ENCODE measurements at regions not wholly inside any gene's neighbourhood (a gene's known extent, or its start where the extent isn't known, plus 50 kb on each side); places are given as distances from the start of the nearest gene placed in this dataset.

GRCh38 chr20:39103732-39104131 lies 141.6 kb downstream of the DHX35 start:
- no peak overlapping the region for H3K27ac ChIP-seq
- no peaks in the 10 kb centered on the region for H4K20me1 ChIP-seq (ENCODE audit: insufficient read depth)
- H3K79me2 ChIP-seq (ENCODE audit: low read depth), result no peaks in the 10 kb centered on the region
- H3K9me3 ChIP-seq (ENCODE audit: insufficient read depth, low read depth), result peaks cover 13% of the 10 kb centered on the region
- H3K4me1 ChIP-seq (replicated peaks; ENCODE audit: insufficient read depth), result peaks cover 19% of the 10 kb centered on the region
- BruUV-seq (replicated peaks), result no TSS peak
- H2AFZ ChIP-seq, result no peak overlapping the region
- no peak overlapping the region for H3K4me2 ChIP-seq
- no peak overlapping the region for H3K4me3 ChIP-seq
- CTCF ChIA-PET, result no interaction called here
- no peaks in the 10 kb centered on the region for H3K9me2 ChIP-seq (ENCODE audit: insufficient read depth)
- DNase-seq, result no peak
- TF ChIP-seq CTCF (conservative IDR thresholded peaks at IDR 0.05) (no peak), EZH2 (IDR thresholded peaks at IDR 0.05; ENCODE audit: low read depth) (no peak)
- H3F3A ChIP-seq (ENCODE audit: insufficient read depth, low read depth), result no peaks in the 10 kb centered on the region; the same call in 1 of the 2 replicates
- H3K27me3 ChIP-seq (ENCODE audit: insufficient read depth, low read depth), result peaks cover 27% of the 10 kb centered on the region
- H3K36me3 ChIP-seq (ENCODE audit: low read depth), result no peaks in the 10 kb centered on the region
- POLR2A ChIA-PET (ENCODE audit: unreplicated experiment), result no interaction called here
- intact Hi-C loops (cut with micrococcal nuclease; ENCODE audit: unreplicated experiment), result no loop called here

GRCh38 chr20:39103305-39103704 lies 141.2 kb downstream of the DHX35 start:
- no peak overlapping the region for H2AFZ ChIP-seq
- no peaks in the 10 kb centered on the region for H3K9me2 ChIP-seq (ENCODE audit: insufficient read depth)
- no peak for DNase-seq
- no peaks in the 10 kb centered on the region; the same call in 1 of the 2 replicates for H3F3A ChIP-seq (ENCODE audit: insufficient read depth, low read depth)
- no peak overlapping the region for H3K4me3 ChIP-seq
- CTCF ChIA-PET, result no interaction called here
- no peak overlapping the region for H3K4me2 ChIP-seq
- no peak overlapping the region for H3K27ac ChIP-seq
- H3K36me3 ChIP-seq (ENCODE audit: low read depth), result no peaks in the 10 kb centered on the region
- no TSS peak for BruUV-seq (replicated peaks)
- H3K4me1 ChIP-seq (replicated peaks; ENCODE audit: insufficient read depth), result peaks cover 15% of the 10 kb centered on the region
- H3K79me2 ChIP-seq (ENCODE audit: low read depth), result no peaks in the 10 kb centered on the region
- H4K20me1 ChIP-seq (ENCODE audit: insufficient read depth), result no peaks in the 10 kb centered on the region
- intact Hi-C loops (cut with micrococcal nuclease; ENCODE audit: unreplicated experiment), result no loop called here
- H3K9me3 ChIP-seq (ENCODE audit: insufficient read depth, low read depth), result peaks cover 13% of the 10 kb centered on the region
- peaks cover 32% of the 10 kb centered on the region for H3K27me3 ChIP-seq (ENCODE audit: insufficient read depth, low read depth)
- POLR2A ChIA-PET (ENCODE audit: unreplicated experiment), result no interaction called here
- no peak for TF ChIP-seq CTCF (conservative IDR thresholded peaks at IDR 0.05)
- TF ChIP-seq EZH2 (IDR thresholded peaks at IDR 0.05; ENCODE audit: low read depth), result no peak

- BruUV-seq (replicated peaks), result no TSS peak
- TF ChIP-seq CTCF (conservative IDR thresholded peaks at IDR 0.05) (no peak), EZH2 (IDR thresholded peaks at IDR 0.05; ENCODE audit: low read depth) (no peak)
Measured at GRCh38 chr20:39101895-39102294, 139.8 kb downstream of the DHX35 start.

More at GRCh38 chr20:39101895-39102294, 139.8 kb downstream of the DHX35 start:
- Histone ChIP-seq H2AFZ (no peak overlapping the region), H3K79me2 (ENCODE audit: low read depth) (no peaks in the 10 kb centered on the region), H3K9me2 (ENCODE audit: insufficient read depth) (no peaks in the 10 kb centered on the region), H3F3A (ENCODE audit: insufficient read depth, low read depth) (no peaks in the 10 kb centered on the region), H3K4me1 (replicated peaks; ENCODE audit: insufficient read depth) (peaks cover 1% of the 10 kb centered on the region; the same call in 1 of the 2 replicates), H3K36me3 (ENCODE audit: low read depth) (no peaks in the 10 kb centered on the region), H3K27me3 (ENCODE audit: insufficient read depth, low read depth) (peaks cover 43% of the 10 kb centered on the region), H3K9me3 (ENCODE audit: insufficient read depth, low read depth) (peaks cover 13% of the 10 kb centered on the region), H3K4me3 (no peak overlapping the region), H3K27ac (no peak overlapping the region), H3K4me2 (no peak overlapping the region), H4K20me1 (ENCODE audit: insufficient read depth) (no peaks in the 10 kb centered on the region)
- ChIA-PET CTCF (no interaction called here), POLR2A (ENCODE audit: unreplicated experiment) (no interaction called here)
- intact Hi-C loops (cut with micrococcal nuclease; ENCODE audit: unreplicated experiment), result no loop called here
- DNase-seq, result no peak
